K562 (cell line): ENCODE measurements at regions not wholly inside any gene's neighbourhood (a gene's known extent, or its start where the extent isn't known, plus 50 kb on each side); places are given as distances from the start of the nearest gene placed in this dataset.

Source experiments
- CREBBP ChIP-seq: IDR thresholded peaks from one replicate; pipeline ENCODE4 v1.6.1; 2012; ENCODE audit warnings: low read depth, mild to moderate bottlenecking, control low read depth, inconsistent platforms, low read length
- MAFK ChIP-seq: IDR thresholded peaks from 2 replicates; pipeline ENCODE4 v1.6.1; 2011; ENCODE audit warnings: low read length, improper control_type of control experiment
- SMAD2 ChIP-seq: fragments of 150-350 bp; IDR thresholded peaks from 2 replicates; pipeline ENCODE4 v1.6.1; 2014; ENCODE audit warnings: low read depth, mild to moderate bottlenecking, low read length
- ZNF124 ChIP-seq: sonication (generic); formaldehyde crosslinking; IDR thresholded peaks from 2 replicates; pipeline ENCODE4 v1.8.1; 2022; ENCODE audit warnings: missing genetic modification reagents

DNA sequence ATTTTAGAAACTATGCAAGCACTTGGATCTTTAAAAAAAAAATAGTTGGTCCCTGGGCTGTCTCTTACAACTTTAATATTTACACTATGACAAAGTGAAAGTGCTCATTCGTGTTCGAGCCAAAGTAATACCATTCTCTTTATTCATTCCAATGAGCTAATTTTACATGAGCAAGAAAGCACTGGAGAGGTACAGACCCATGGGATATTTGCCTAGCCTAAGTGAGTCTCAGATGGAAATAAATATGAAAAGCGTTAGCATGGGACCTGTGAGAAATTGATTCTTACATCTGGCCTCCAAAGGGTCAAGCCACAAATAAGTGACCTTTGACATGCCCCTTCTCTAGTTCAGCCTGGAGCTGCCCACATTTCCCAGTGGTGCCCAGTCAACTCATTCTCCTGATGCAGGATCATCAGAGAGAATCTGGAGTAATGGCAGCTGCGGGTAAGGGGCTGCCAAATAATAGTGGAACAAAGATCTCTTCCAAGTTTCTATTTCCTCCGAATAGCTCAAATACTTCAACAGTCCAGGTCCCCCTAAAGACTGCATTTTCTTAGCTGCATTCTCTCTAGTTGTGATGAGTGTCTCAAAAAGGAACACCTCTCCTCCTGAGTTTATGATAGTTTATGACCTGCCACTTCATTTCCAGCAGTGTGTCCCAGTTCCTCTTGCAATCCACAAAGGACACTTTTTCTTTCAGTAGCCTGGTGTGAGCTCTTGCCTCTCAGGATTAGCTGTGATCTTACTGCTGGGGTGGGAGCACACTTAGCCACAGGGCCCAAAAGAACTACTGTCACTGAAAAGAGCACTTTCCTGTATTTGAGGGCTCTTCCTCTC lies 208.2 kb downstream of the DAD1 start:
- TF ChIP-seq MAFK (no peak), CREBBP (no peak), ZNF124 (CRISPR knock-in tag) (no peak), SMAD2 (no peak)
